SIG-M5 treated with dmso at 0.1 percent for 504 hours (cell line): ENCODE measurements at regions not wholly inside any gene's neighbourhood (a gene's known extent, or its start where the extent isn't known, plus 50 kb on each side); places are given as distances from the start of the nearest gene placed in this dataset.
A peak's percentile ranks its signal among the peaks of the same experiment; 100 is the strongest.
"Not testable (repeated sequence)": the region's sequence is repeated elsewhere in the genome, so short reads cannot be mapped to it uniquely, and the experiment has no call there.

ENCODE experiments used
- DNase-seq: peaks from one replicate; lab custom pipeline; 2025; ENCODE audit not compliant: unreplicated experiment; lab: John Stamatoyannopoulos, UW

DNA sequence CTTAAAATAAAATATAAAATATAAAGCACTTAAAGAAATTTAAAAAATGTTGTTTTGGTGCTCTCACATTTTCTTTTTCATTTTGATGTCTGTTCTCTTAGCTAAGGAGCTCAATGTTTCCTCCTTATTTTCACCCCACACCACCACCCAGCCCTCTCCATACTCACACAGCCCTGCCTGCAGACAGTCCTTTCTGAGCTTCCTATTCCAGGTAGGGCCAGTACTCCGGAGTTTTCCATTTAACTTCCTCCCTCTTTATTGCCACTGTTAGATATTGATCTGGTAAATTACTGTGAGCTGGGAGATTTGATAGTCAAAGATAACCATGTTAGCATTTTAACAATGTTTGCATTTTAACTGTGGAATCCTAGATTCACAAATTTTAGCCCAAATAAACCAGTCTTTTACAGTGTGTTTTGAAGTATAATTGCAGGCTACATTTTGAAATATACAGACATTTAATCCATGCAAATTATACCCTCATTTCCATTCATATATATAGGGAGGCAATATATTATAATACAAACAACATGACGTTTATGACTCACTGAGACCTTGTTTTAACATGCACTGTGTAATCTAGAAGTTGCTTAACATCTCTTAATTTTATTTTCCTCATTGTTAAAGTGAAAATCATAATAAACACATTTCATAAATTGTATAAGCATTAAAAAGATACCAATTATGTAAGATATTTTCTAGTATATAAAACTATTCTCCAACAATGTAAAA lies 927.1 kb downstream of the NR2F1-AS1 start:
- DNase-seq, result no peak

DNA sequence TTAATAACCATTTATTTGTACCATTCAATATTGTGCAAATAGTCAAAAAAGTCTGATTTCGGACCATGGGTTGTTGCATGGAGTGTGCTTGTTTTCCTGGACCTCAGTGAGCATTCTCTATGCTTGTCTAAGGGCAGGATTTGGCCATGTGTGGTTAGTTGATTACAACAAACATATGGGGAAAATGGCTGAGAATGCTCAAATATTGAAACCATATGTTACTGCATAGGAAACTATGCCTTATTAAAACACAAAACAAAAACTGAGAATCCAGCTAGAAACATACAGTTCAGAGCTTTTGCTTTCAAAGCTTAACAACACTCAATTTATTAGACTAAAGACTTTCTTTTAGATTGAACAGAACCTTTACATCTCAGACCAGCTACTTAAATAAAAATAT lies 928.3 kb downstream of the NR2F1-AS1 start:
- no peak for DNase-seq

DNA sequence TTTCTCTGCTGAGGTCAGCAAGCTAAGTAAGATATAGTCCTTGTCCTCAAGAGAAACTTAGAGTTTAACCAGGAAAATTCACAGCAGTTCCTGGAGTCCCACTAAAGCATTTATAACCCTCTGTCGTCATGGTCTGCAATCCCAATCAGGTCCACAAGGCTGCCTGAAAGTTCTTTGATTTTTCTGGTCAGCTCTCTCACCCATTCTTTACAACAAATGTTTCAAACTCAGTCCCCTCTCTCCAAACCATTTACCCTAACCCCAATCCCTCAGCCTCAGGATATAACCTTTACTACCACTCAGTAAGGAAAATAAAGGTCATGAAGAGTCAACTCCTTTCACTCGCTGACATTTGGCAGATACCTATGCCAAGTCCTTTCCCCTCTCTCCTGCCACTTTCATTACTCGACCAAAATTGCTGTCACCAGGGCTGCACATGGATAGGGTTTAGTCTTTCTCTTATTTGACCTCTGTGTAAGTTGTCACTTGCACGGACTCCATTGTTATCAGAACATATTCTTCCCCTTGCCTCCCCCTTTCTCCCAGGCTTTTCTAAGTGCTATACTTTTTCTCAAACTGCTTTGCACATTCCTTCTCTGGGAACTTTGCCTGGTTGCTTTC lies 936.6 kb downstream of the NR2F1-AS1 start:
- no peak for DNase-seq

DNA sequence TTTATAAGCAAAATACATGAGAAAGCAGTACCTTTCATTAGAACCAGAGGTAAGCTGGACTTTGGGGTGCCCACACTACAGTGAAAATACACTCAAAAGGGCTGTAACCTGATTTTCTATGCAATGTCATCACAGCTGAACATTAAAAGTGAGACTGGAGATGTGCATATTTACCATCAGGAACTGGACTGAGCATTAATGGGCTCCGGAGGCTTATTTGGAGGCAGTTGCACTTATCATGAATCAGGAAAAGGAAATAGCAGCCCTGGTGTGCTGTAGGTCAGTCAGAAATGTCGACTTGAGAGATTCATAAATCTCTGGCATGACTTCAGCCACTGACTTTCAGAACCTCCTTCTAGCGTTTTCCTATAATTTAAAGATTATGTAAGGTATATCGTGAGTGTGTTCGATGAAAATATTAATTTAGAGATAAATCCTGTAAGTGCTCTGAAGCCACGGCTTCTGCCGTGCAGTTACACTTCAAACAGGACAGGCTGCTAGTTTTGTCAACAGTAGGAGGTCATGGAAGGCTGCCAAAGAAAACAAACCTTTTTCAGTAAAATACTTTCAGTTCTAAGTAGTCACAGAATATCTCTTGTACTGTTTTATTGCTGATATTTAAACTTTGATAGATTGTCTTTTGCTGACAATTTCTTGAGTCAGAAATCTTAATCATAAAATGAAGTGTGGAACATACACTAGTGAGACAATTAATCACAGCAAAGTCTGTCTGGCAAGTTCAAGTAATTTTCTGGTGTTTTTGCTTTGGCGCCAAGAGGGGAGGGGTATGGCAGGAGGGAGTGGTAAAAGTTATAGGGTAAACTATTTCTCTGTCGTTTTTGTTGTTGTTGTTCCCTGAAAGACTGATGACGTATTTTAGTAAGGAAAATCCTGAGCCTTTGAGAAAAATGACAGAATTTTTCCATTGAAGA lies 939.7 kb downstream of the NR2F1-AS1 start:
- DNase-seq, result no peak

DNA sequence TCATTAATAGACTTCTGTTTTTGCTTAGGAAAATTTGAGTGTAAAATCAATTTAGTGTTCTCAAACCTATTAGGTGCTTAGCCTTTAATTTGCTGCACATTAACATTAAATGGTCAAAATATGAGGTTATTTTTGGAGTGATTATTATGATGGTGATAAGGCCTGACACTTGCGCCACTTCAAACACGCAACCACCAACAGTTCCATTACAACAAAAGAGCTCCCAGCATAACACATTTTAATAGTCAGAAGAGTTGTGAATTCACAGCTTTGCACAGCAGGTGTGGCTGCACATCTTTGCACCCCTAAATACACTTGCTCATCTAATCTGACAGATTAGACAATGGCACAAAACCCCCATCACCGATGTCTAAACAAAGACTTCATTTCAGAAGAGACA lies 940.7 kb downstream of the NR2F1-AS1 start:
- no peak for DNase-seq

DNA sequence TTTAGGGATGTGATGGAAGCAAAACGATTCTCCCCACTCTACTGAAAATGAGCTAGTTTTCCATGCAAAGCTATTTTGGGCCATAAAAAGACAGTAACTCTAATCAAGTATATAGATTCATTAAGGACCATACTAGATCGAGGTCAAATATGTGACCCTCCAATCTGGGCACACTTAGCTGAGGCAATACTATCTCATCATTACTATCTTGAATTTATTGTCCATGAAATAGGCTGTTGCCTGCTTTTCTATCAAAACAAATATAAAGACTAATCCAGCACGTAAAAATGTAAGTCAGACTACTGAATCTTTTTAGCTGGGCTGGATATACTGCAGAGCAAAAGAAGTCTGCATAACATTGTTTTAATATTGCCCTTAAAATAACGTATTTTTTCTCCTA lies 943.1 kb downstream of the NR2F1-AS1 start:
- no peak for DNase-seq

DNA sequence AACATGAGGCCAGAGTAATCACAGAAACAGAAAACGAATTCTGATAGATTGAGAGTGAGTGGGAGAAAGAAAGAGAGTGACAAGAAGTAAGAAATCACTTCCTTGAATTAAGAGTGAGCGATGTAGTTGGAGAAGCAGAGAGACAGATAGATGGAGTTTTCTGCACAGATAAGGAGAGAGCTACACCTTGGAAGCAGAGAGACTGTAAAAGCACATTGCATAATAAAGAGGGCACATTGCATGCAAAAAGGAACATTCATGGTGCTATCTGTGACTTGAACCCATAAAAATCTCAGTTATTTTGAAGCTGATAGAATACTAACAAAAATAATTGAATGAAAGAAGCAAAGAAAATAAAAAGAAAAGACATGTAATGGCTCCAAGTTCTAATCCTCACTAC lies 943.8 kb downstream of the NR2F1-AS1 start:
- no peak for DNase-seq

DNA sequence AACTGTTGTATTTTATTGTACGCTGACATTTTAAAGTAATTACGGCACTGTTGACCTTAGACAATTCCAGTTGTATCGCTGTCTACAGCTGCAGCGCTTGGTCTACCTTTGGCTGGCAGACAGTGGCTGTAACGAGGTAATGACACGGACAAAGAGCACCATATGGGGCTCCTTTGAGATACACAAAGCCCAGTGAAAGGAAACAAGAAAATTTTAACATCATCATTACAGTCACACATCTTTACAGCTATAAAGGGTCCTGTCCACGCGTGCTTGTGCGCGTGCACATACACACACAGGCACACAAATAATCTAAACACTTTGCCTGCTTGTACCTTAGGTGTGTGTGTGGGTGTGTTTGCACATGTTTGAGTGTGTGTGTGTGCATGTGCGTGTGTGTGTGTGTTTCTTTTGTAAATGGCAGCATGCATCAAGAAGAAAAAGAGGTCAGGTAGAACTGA lies 946.0 kb downstream of the NR2F1-AS1 start:
- DNase-seq, result no peak

DNA sequence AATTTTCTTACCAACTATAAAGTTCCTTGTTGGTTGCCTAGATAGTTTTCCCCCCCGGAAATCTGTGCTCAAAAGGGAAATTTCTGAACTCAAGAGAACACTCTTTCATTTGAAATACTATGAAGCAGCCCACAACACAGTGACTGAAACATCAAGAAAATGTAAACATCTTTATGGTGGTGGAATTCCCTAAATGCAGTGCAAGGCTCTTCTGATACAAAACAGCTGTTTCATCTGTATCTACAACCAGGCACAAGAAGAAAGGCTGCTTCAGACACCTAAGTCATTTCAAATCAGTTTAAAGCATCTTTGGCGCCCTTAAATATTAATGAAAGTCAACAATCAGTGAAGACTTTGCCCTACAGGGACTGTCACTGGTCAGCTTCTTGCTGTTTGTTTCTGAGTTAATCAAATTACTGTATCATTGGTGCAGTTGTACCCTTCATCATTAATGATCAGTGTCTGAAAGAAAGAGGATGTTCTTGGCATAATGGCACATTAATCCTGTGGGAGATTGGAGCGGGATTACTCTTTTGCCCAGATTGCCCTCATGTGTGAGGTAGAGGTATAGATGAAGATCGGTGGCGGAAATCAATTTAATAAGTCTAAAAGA lies 947.0 kb downstream of the NR2F1-AS1 start:
- no peak for DNase-seq

DNA sequence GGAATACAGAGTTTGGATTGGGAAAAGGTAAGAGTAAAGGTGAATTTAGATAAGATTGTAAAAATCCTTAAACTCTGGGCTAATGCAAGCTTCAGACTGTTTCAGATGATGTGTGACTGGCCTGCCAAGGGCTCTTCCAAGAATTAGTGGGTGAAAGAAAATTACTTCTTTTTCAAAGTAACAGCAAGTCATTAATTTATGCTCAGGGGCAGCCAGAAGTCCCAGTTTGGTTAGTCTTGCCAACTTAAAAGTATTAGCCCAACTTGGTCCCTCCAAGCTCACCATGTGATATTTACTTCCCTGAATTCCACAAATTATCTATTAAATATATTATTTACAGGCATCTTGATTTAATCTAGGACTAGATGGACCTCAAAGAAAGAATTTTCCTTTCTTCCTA lies 947.8 kb downstream of the NR2F1-AS1 start:
- no peak for DNase-seq

DNA sequence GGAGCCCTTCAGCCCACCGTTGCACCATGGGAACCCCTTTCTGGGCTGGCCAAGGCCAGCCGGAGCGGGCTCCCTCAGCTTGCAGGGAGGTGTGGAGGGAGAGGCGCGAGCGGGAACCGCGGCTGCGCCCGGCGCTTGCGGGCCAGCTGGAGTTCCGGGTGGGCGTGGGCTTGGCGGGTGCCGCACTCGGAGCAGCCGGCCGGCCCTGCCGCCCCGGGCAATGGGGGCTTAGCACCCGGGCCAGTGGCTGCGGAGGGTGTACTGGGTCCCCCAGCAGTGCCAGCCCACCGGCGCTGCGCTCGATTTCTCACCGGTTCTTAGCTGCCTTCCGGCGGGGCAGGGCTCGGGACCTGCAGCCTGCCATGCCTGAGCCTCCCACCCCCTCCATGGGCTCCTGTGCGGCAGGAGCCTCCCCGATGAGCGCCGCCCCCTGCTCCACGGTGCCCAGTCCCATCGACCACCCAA lies 949.8 kb downstream of the NR2F1-AS1 start:
- not testable (repeated sequence) for DNase-seq

DNA sequence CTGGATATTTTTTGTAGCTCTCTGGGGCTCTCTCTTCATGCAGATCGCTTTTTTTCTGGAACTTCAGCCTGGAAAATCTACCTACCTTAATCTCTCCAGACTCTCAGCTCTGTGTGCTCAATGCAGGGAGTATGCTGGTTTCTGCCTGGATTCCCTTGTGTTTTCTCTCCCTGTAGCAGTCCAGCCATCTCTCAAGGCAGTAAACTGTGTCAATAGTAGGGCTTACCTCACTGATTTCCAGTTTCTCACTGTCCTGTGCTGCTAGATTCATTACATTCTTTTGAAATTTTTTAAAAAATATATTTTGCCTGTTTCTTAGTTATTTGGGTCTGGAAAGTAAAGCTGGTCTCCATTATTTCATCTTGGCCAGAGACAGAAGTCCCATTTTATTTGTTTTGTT lies 951.4 kb downstream of the NR2F1-AS1 start:
- no peak for DNase-seq

DNA sequence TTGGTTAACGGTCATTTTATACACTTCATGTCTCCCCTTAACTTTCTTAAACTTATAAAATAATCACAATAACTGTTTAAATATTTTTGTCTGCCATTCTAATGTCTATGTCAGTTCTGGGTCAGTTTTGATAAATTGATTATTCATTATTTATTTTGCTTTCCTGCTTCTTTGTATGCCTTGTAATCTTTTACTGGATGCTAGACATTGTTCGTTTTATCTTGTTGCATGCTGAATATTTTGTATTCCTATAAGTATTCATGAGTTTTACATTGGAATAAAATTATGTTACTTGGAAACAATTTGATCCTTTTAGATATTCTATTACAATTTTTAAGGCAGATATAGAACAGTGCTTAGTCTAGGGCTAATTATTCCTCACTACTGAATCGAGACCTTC lies 952.0 kb downstream of the NR2F1-AS1 start:
- no peak for DNase-seq

DNA sequence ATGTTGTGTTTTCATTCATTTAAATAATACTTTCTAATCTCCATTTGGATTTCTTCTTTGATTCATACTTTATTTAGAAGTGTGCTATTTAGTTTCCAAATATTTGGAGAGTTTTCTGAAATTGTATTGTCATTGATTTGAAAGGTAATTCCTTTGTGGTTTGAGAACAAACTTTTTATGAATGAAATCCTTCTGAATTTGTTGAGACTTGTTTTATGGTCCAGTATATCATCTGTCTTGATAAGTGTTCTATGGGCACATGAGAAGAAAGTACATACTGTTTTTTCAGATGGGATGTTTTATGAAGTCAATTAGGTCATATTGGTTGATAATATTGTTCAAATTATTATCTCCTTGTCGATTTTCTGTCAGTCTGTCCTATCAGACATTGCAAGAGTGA lies 953.8 kb downstream of the NR2F1-AS1 start:
- DNase-seq, result no peak

DNA sequence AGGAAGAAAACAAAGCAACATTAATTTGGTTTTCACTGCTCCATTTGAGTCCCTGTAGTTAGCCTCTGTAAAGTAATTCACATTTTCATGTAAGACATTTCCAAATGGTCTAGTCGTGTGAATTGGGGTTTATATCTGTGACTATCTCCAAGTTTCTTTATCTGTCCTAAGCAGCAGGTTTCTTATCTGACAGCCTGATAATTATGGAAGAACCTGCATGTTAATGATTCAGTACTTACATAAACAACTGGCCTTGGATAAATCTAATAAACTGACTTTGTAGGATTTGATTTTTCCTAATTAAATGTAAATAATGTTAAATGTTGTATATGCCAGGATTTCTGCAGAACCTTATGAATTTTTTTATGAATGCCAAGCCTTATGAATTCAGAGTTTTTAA lies 964.9 kb downstream of the NR2F1-AS1 start:
- no peak for DNase-seq

DNA sequence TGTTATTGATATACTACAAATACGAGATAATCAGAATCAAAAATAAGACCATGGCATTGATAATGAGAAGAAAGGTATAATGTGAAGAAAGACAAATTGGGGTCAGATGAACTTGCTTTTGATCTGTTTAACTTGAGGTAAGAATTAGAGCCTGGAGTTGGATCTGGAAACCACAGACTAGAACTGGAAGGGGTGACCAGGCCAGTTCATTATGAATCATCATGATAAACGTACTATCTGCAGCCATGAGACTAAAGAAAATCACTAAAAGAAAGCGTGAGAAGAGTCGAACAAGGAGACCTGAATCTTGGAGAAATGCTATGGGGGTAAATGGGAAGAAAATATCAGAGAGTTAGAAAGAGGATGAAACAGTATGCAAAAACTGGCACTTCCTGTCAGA lies 967.5 kb downstream of the NR2F1-AS1 start:
- no peak for DNase-seq

DNA sequence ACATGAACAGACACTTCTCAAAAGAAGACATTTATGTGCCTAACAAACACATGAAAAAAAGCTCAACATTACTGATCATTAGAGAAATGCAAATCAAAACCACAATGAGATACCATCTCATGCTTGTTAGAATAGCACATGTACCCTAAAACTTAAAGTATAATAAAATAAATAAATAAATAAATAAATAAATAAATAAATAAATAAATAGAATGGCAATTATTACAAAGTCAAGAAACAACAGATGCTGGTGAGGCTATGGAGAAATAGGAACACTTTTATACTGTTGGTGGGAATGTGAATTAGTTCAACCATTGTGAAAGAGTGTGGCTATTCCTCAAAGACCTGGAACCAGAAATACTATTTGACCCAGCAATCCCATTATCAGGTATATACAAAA lies 970.6 kb downstream of the NR2F1-AS1 start:
- not testable (repeated sequence) for DNase-seq

DNA sequence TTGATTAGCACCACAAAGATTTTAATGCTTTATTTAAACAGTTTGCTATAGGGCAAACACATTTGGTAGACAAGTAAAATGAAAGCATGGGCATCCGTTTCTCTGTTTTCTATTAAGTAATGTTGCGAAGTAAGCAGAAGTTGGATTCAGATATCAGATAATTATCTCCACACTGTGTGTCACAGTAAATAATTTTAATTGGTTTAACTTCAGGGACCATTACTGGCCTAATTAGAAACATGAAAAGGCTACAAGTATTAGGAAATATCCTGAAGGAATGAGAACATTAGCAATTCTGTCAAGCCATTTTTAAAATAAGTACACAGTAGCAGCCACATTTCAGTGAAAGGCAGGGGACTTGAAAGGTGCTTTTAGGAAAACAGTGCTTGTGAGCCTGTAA lies 975.4 kb downstream of the NR2F1-AS1 start:
- DNase-seq, result no peak

DNA sequence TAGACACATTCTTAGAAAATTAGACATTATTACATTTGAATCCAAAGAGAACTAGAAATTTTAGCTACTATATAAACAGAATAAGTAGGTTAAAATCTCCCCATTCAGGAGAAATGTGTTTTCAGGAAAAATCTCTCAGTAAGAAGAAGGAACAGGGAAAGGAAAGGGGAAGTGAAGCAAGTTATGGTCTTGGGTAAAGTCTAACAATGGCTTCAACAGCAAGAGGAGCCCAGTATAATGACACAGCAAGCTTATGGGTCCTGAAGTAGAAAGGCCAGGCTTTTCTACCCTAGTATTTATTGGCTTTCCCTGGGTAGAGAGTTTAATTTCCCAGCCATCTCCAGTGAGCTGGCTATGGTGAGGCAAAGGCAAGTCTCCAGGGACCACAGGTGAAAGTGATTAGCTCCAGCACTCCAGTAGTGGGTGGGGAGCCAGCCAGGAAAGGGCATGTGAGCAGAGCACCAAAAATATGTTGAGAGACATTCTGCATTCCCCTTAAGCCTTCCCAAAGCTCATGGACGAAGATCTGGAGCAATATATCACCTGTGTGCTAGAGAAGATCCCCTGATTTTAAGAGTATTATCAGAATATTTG lies 981.7 kb downstream of the NR2F1-AS1 start:
- DNase-seq, result peak; percentile 41

DNA sequence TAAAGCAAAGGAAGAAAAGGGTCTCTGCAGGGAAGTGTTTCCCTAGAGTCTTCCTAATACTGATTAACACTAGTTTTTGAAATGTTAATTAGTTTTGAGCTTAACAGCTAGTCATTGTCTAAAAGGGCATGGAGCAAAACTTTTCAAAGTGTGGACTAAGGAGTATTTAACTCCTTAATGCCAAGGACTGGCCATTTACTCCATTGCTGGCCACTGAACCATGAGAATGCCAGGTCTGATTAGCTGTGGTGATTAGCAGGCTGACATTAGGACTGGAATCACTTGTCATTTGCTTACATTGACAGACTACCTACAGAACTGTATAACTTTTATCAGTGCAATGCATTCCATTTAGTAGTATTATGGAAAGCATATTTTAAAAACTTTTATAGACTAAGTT lies 987.0 kb downstream of the NR2F1-AS1 start:
- no peak for DNase-seq

DNA sequence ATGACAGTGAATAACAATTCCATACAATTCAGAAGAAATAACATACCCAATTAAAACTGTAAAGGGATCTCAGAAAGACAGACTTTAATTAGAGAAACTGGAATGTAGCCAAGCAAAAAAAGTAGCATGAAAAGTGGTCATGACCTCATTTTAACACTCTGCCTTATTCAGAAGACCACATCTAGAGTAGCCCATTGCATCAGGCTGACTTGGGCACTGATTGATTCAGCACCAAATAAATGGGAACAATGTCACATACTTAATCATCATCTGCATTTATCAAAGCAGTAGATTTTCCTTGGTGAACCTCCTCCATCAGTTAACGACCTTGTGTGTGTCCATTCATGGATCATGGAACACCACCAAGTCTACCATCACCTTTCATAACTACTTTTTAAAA lies 992.1 kb downstream of the NR2F1-AS1 start:
- DNase-seq, result no peak
